HEK293T (cell line): ENCODE measurements at regions not wholly inside any gene's neighbourhood (a gene's known extent, or its start where the extent isn't known, plus 50 kb on each side); places are given as distances from the start of the nearest gene placed in this dataset.

Experiments
- ARNT ChIP-seq: fragments of 450-650 bp; IDR thresholded peaks from 2 replicates; pipeline ENCODE4 v1.6.1; 2017; ENCODE audit warnings: mild to moderate bottlenecking
- BHLHE40 ChIP-seq: fragments of 450-650 bp; IDR thresholded peaks from 2 replicates; pipeline ENCODE4 v1.6.1; 2016; ENCODE audit warnings: mild to moderate bottlenecking, moderate library complexity, borderline replicate concordance
- FOXA1 ChIP-seq: fragments of 450-650 bp; IDR thresholded peaks from 2 replicates; pipeline ENCODE4 v1.6.1; 2016; ENCODE audit warnings: mild to moderate bottlenecking
- FOXK2 ChIP-seq: fragments of 450-650 bp; IDR thresholded peaks from 2 replicates; pipeline ENCODE4 v1.6.1; 2016; ENCODE audit warnings: mild to moderate bottlenecking
- FOXM1 ChIP-seq: fragments of 450-650 bp; IDR thresholded peaks from 2 replicates; pipeline ENCODE4 v1.6.1; 2017; ENCODE audit warnings: mild to moderate bottlenecking, borderline replicate concordance
- LEF1 ChIP-seq: fragments of 450-650 bp; IDR thresholded peaks from 2 replicates; pipeline ENCODE4 v1.6.1; 2017; ENCODE audit warnings: mild to moderate bottlenecking, borderline replicate concordance
- NFRKB ChIP-seq: fragments of 450-650 bp; IDR thresholded peaks from 2 replicates; pipeline ENCODE4 v1.6.1; 2016; ENCODE audit warnings: mild to moderate bottlenecking, moderate library complexity
- PKNOX1 ChIP-seq: fragments of 450-650 bp; IDR thresholded peaks from 2 replicates; pipeline ENCODE4 v1.6.1; 2016
- SP1 ChIP-seq: fragments of 450-650 bp; IDR thresholded peaks from 2 replicates; pipeline ENCODE4 v1.6.1; 2017
- SUZ12 ChIP-seq: fragments of 450-650 bp; IDR thresholded peaks from 2 replicates; pipeline ENCODE4 v1.6.1; 2016; ENCODE audit warnings: mild to moderate bottlenecking
- TARDBP ChIP-seq: fragments of 450-650 bp; IDR thresholded peaks from 2 replicates; pipeline ENCODE4 v1.6.1; 2016

- TF ChIP-seq PKNOX1 (no peak), FOXK2 (no peak), SP1 (no peak), FOXA1 (no peak), NFRKB (no peak), FOXM1 (no peak), SUZ12 (no peak), TARDBP (no peak), ARNT (no peak), BHLHE40 (no peak), LEF1 (no peak)
These were observed 144.9 kb downstream of the FGF1 start for GRCh38 chr5:142540922-142541422.
